Karpas-422 (cell line): ENCODE measurements at regions not wholly inside any gene's neighbourhood (a gene's known extent, or its start where the extent isn't known, plus 50 kb on each side); places are given as distances from the start of the nearest gene placed in this dataset.

Experiments
- DNase-seq: peaks from one replicate; pipeline ENCODE4 v3.0.0-alpha.2; 2015
- H2AFZ ChIP-seq: fragments of 200-600 bp; sonication (generic); 2 replicates; pipeline ENCODE4 v1.6.1; 2014; ENCODE audit warnings: antibody characterized with exemption, low read length, mixed read lengths
- H3K27ac ChIP-seq: fragments of 200-600 bp; sonication (generic); 2 replicates; pipeline ENCODE4 v1.5.1; 2014; ENCODE audit warnings: mild to moderate bottlenecking, low read length, moderate library complexity
- H3K27me3 ChIP-seq: fragments of 200-600 bp; sonication (generic); 2 replicates; pipeline ENCODE4 v1.6.1; 2014; ENCODE audit warnings: low read length, mixed read lengths
- H3K36me3 ChIP-seq: fragments of 200-600 bp; sonication (generic); 2 replicates; pipeline ENCODE4 v1.6.1; 2014; ENCODE audit warnings: low read length, mixed read lengths; ENCODE audit not compliant: insufficient read depth
- H3K4me1 ChIP-seq: fragments of 200-600 bp; sonication (generic); 2 replicates; pipeline ENCODE4 v1.6.1; 2014; ENCODE audit warnings: mild to moderate bottlenecking, low read length, mixed read lengths
- H3K4me2 ChIP-seq: fragments of 200-600 bp; sonication (generic); 2 replicates; pipeline ENCODE4 v1.6.1; 2014; ENCODE audit warnings: low read length, low read depth, mild to moderate bottlenecking; ENCODE audit not compliant: poor library complexity, severe bottlenecking
- H3K4me3 ChIP-seq: fragments of 200-600 bp; sonication (generic); 2 replicates; pipeline ENCODE4 v1.5.1; 2014; ENCODE audit warnings: mild to moderate bottlenecking, antibody characterized with exemption, low read length, mixed read lengths
- H3K79me2 ChIP-seq: fragments of 200-600 bp; sonication (generic); 2 replicates; pipeline ENCODE4 v1.6.1; 2014; ENCODE audit warnings: mild to moderate bottlenecking, low read length, mixed read lengths
- H3K9ac ChIP-seq: fragments of 200-600 bp; sonication (generic); 2 replicates; pipeline ENCODE4 v1.6.0; 2014; ENCODE audit warnings: low read length
- H3K9me2 ChIP-seq: fragments of 200-600 bp; sonication (generic), shearing (Covaris generic); replicated peaks from 2 replicates; pipeline ENCODE4 v1.6.0; 2014; ENCODE audit warnings: mild to moderate bottlenecking, low read length, moderate library complexity; ENCODE audit not compliant: insufficient read depth
- H3K9me3 ChIP-seq: fragments of 300-700, 200-600 bp; sonication (generic); 2 replicates; pipeline ENCODE4 v1.6.1; 2014; ENCODE audit warnings: low read length, mixed read lengths
- H4K20me1 ChIP-seq: fragments of 200-600 bp; sonication (generic); 2 replicates; pipeline ENCODE4 v1.6.1; 2014; ENCODE audit warnings: mild to moderate bottlenecking, antibody characterized with exemption, low read length, low read depth; ENCODE audit not compliant: insufficient read depth

GRCh38 chr2:175383286-175383685 lies 201.8 kb upstream of the ATP5MC3 start:
- H3K27me3 ChIP-seq, result no peaks in the 10 kb centered on the region
- H4K20me1 ChIP-seq, result no peaks in the 10 kb centered on the region
- no peak overlapping the region for H3K9ac ChIP-seq
- no peaks in the 10 kb centered on the region for H3K4me1 ChIP-seq
- no peak overlapping the region for H3K27ac ChIP-seq
- H3K9me3 ChIP-seq, result no peaks in the 10 kb centered on the region
- no peaks in the 10 kb centered on the region for H3K9me2 ChIP-seq
- H3K36me3 ChIP-seq, result no peaks in the 10 kb centered on the region
- H3K4me2 ChIP-seq, result no peak overlapping the region
- no peak for DNase-seq
- no peak overlapping the region for H2AFZ ChIP-seq
- H3K79me2 ChIP-seq, result no peaks in the 10 kb centered on the region
- H3K4me3 ChIP-seq, result no peak overlapping the region

GRCh38 chr2:175373729-175374128 lies 192.2 kb upstream of the ATP5MC3 start:
- Histone ChIP-seq H2AFZ (no peak overlapping the region), H3K4me2 (no peak overlapping the region), H3K4me1 (no peaks in the 10 kb centered on the region), H3K9me2 (no peaks in the 10 kb centered on the region), H3K27ac (no peak overlapping the region), H4K20me1 (no peaks in the 10 kb centered on the region), H3K9ac (no peak overlapping the region), H3K4me3 (no peak overlapping the region), H3K79me2 (no peaks in the 10 kb centered on the region), H3K9me3 (no peaks in the 10 kb centered on the region), H3K36me3 (no peaks in the 10 kb centered on the region), H3K27me3 (no peaks in the 10 kb centered on the region)
- no peak for DNase-seq

GRCh38 chr2:175372704-175373701 lies 191.5 kb upstream of the ATP5MC3 start:
- no peak overlapping the region for H3K27ac ChIP-seq
- no peaks in the 10 kb centered on the region for H3K79me2 ChIP-seq
- H3K4me2 ChIP-seq, result no peak overlapping the region
- no peak overlapping the region for H3K9ac ChIP-seq
- H3K4me3 ChIP-seq, result no peak overlapping the region
- H3K4me1 ChIP-seq, result no peaks in the 10 kb centered on the region
- H3K27me3 ChIP-seq, result no peaks in the 10 kb centered on the region
- no peaks in the 10 kb centered on the region for H3K9me3 ChIP-seq
- no peaks in the 10 kb centered on the region for H4K20me1 ChIP-seq
- DNase-seq, result no peak
- no peaks in the 10 kb centered on the region for H3K9me2 ChIP-seq
- H2AFZ ChIP-seq, result no peak overlapping the region
- H3K36me3 ChIP-seq, result no peaks in the 10 kb centered on the region

DNA sequence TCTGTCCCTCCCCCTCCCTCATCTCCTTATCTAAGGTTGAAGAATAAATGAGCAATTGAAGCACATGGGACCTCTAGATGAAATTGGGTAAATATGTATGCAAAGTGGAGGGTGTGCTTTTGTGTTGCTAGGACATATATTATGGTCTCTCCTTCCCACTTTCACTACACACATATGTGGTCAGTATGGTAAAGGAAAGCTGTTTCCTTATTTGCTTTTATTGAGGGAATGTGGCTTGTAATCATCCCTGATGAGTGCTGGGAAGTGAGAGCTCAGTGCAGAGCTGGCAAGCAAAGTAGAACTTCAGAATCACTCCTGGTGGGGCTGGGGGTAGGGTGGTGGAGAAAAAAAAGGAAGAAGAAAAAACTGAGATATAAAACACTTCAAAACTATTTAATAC lies 189.9 kb upstream of the ATP5MC3 start:
- Histone ChIP-seq H3K9ac (no peak overlapping the region), H3K27me3 (no peaks in the 10 kb centered on the region), H3K4me3 (no peak overlapping the region), H3K27ac (no peak overlapping the region), H4K20me1 (no peaks in the 10 kb centered on the region), H3K9me3 (no peaks in the 10 kb centered on the region), H3K4me1 (no peaks in the 10 kb centered on the region), H3K4me2 (no peak overlapping the region), H2AFZ (no peak overlapping the region), H3K36me3 (no peaks in the 10 kb centered on the region), H3K9me2 (no peaks in the 10 kb centered on the region), H3K79me2 (no peaks in the 10 kb centered on the region)
- no peak for DNase-seq

DNA sequence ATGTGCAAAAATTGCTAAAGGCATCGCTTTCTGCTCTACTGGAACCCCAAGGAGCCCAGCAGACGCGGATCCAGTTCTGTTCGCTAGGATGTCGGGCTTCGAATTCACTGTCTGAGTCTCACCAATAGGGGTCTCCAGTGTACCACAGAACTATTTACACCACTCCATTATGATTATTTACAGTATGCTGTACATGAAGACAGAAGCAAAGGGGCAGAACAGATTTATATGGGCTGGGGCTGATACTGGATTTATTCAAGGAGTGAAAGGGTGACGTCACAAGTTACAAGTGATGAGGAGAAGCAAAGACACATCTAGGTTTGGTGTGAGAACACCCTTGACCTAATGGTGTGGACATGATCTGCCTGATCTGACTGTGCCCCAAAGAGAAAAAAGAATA lies 185.3 kb upstream of the ATP5MC3 start:
- no peak overlapping the region for H3K27ac ChIP-seq
- no peaks in the 10 kb centered on the region for H3K27me3 ChIP-seq
- no peak overlapping the region for H2AFZ ChIP-seq
- H3K9ac ChIP-seq, result no peak overlapping the region
- H3K9me3 ChIP-seq, result no peaks in the 10 kb centered on the region
- H3K79me2 ChIP-seq, result no peaks in the 10 kb centered on the region
- H3K4me3 ChIP-seq, result no peak overlapping the region
- no peaks in the 10 kb centered on the region for H3K36me3 ChIP-seq
- DNase-seq, result peak; percentile 80
- no peaks in the 10 kb centered on the region for H3K9me2 ChIP-seq
- no peaks in the 10 kb centered on the region for H3K4me1 ChIP-seq
- H4K20me1 ChIP-seq, result no peaks in the 10 kb centered on the region
- no peak overlapping the region for H3K4me2 ChIP-seq

DNA sequence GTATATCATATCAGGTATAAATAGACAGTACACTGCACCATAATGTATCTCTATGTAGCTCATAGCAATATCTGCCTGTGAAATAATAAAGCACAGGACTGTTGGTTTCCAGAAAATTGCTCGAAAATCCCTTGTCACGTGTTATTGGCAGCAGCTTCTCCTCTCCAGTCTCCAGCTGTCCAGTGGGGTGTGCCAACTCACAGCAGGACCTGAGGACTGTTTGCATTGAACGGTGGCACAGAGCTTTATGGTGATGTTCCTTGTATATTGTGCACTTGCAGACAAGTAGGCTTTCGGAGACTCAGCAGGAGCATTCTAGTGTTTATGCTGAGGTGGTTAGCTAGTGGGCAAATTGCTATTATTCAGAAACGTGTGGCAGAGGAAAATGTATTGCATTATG lies 182.2 kb upstream of the ATP5MC3 start:
- no peaks in the 10 kb centered on the region for H3K4me1 ChIP-seq
- H2AFZ ChIP-seq, result no peak overlapping the region
- no peak overlapping the region for H3K9ac ChIP-seq
- H3K27ac ChIP-seq, result no peak overlapping the region
- H4K20me1 ChIP-seq, result no peaks in the 10 kb centered on the region
- no peaks in the 10 kb centered on the region for H3K9me2 ChIP-seq
- H3K9me3 ChIP-seq, result no peaks in the 10 kb centered on the region
- H3K4me3 ChIP-seq, result no peak overlapping the region
- DNase-seq, result no peak
- no peaks in the 10 kb centered on the region for H3K79me2 ChIP-seq
- no peaks in the 10 kb centered on the region for H3K36me3 ChIP-seq
- H3K27me3 ChIP-seq, result no peaks in the 10 kb centered on the region
- no peak overlapping the region for H3K4me2 ChIP-seq

GRCh38 chr2:175362331-175362730 lies 180.8 kb upstream of the ATP5MC3 start:
- Histone ChIP-seq H3K4me1 (no peaks in the 10 kb centered on the region), H3K9me3 (no peaks in the 10 kb centered on the region), H3K27ac (no peak overlapping the region)

DNA sequence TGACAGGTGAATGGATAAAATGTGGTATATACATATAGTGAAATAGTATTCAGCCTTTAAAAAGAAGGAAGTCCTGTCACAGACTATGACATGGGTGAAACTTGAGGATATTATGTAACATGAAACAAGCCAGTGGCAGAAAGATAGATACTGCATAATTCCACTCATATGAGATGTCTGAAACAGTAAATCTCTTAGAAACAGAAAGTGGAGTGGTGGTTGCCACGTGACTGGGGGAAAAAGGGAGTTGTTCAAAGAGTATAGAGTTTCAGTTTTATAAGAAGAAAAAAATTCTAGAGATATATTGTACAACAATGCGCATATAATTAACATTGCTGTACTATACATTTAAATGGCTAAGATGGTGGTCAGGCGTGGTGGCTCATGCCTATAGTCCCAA lies 178.2 kb upstream of the ATP5MC3 start:
- no peak overlapping the region for H3K4me2 ChIP-seq
- no peaks in the 10 kb centered on the region for H3K79me2 ChIP-seq
- no peaks in the 10 kb centered on the region for H3K9me3 ChIP-seq
- H3K27me3 ChIP-seq, result no peaks in the 10 kb centered on the region
- H3K9me2 ChIP-seq, result no peaks in the 10 kb centered on the region
- no peak for DNase-seq
- no peaks in the 10 kb centered on the region for H3K36me3 ChIP-seq
- H3K27ac ChIP-seq, result no peak overlapping the region
- H3K9ac ChIP-seq, result no peak overlapping the region
- H3K4me1 ChIP-seq, result no peaks in the 10 kb centered on the region
- H2AFZ ChIP-seq, result no peak overlapping the region
- no peak overlapping the region for H3K4me3 ChIP-seq
- no peaks in the 10 kb centered on the region for H4K20me1 ChIP-seq

More at GRCh38 chr2:175362331-175362730, 180.8 kb upstream of the ATP5MC3 start:
- H3K27me3 ChIP-seq, result no peaks in the 10 kb centered on the region
- DNase-seq, result no peak
- H3K36me3 ChIP-seq, result no peaks in the 10 kb centered on the region
- no peak overlapping the region for H3K9ac ChIP-seq
- H3K4me2 ChIP-seq, result no peak overlapping the region
- H3K9me2 ChIP-seq, result no peaks in the 10 kb centered on the region
- no peaks in the 10 kb centered on the region for H3K79me2 ChIP-seq
- H3K4me3 ChIP-seq, result no peak overlapping the region
- no peak overlapping the region for H2AFZ ChIP-seq
- no peaks in the 10 kb centered on the region for H4K20me1 ChIP-seq
